CD8-positive, alpha-beta memory T cell (primary cell): ENCODE measurements at regions not wholly inside any gene's neighbourhood (a gene's known extent, or its start where the extent isn't known, plus 50 kb on each side); places are given as distances from the start of the nearest gene placed in this dataset.
"Not testable (repeated sequence)": the region's sequence is repeated elsewhere in the genome, so short reads cannot be mapped to it uniquely, and the experiment has no call there.

Source experiments
- CTCF ChIA-PET: fragments of 350-600 bp; sonication (Branson Sonifier 250); formaldehyde crosslinking; loops from one replicate; lab custom pipeline; 2021; ENCODE audit warnings: antibody characterized with exemption; lab: Charles Lee
- POLR2A ChIA-PET: fragments of 350-600 bp; sonication (Branson Sonifier 250); formaldehyde crosslinking; loops from one replicate; lab custom pipeline; 2021; ENCODE audit warnings: antibody characterized with exemption; lab: Charles Lee
- DNase-seq, 5 donors: peaks; one replicate each; pipeline versions ENCODE4 v3.0.0 to v3.0.0-alpha.2; 2020 to 2022; ENCODE audit warnings: mixed read lengths in 1 of 5
- H3K27ac ChIP-seq: one replicate; pipeline ENCODE4 v1.7.0; 2013; ENCODE audit warnings: low read depth, mild to moderate bottlenecking, low read length, moderate library complexity
- H3K27me3 ChIP-seq: 2 replicates; pipeline ENCODE4 v1.7.0; 2013; ENCODE audit warnings: low read length, mild to moderate bottlenecking; ENCODE audit not compliant: insufficient read depth, poor library complexity, severe bottlenecking
- H3K36me3 ChIP-seq: 2 replicates; pipeline ENCODE4 v1.7.0; 2013; ENCODE audit warnings: mild to moderate bottlenecking, low read length, moderate library complexity; ENCODE audit not compliant: insufficient read depth
- H3K4me1 ChIP-seq: 2 replicates; pipeline ENCODE4 v1.7.0; 2013; ENCODE audit warnings: mild to moderate bottlenecking, low read length, moderate library complexity; ENCODE audit not compliant: insufficient read depth
- H3K4me3 ChIP-seq: 2 replicates; pipeline ENCODE4 v1.7.0; 2013; ENCODE audit warnings: mild to moderate bottlenecking, low read length
- H3K9me3 ChIP-seq: 2 replicates; pipeline ENCODE4 v1.7.0; 2013; ENCODE audit warnings: mild to moderate bottlenecking, low read length
- H3K27ac Mint-ChIP-seq, 8 donors: one replicate each; pipeline ENCODE4 v1.8.0; 2020 to 2021; ENCODE audit warnings: mixed read lengths in 8 of 8, mild to moderate bottlenecking in 6 of 8, inconsistent platforms in 3 of 8, moderate library complexity in 3 of 8
- H3K27me3 Mint-ChIP-seq, 2 donors: one replicate each; pipeline ENCODE4 v1.8.0; 2020 to 2021; ENCODE audit warnings: mixed read lengths in 2 of 2, mild to moderate bottlenecking in 1 of 2, moderate library complexity in 1 of 2
- H3K36me3 Mint-ChIP-seq, 3 donors: one replicate each; pipeline ENCODE4 v1.8.0; 2020 to 2021; ENCODE audit warnings: mixed read lengths in 3 of 3, inconsistent platforms in 1 of 3, mild to moderate bottlenecking in 1 of 3
- H3K4me1 Mint-ChIP-seq, 3 donors: one replicate each; pipeline ENCODE4 v1.8.0; 2020 to 2021; ENCODE audit warnings: mixed read lengths in 3 of 3, inconsistent platforms in 1 of 3, mild to moderate bottlenecking in 1 of 3
- H3K4me3 Mint-ChIP-seq, 7 donors: one replicate each; pipeline ENCODE4 v1.8.0; 2020 to 2021; ENCODE audit warnings: mixed read lengths in 7 of 7, mild to moderate bottlenecking in 6 of 7, moderate library complexity in 4 of 7, inconsistent platforms in 2 of 7
- H3K9me3 Mint-ChIP-seq, 5 donors: one replicate each; pipeline ENCODE4 v1.8.0; 2020 to 2022; ENCODE audit warnings: mixed read lengths in 5 of 5, mild to moderate bottlenecking in 3 of 5, moderate library complexity in 2 of 5, inconsistent platforms in 1 of 5

DNA sequence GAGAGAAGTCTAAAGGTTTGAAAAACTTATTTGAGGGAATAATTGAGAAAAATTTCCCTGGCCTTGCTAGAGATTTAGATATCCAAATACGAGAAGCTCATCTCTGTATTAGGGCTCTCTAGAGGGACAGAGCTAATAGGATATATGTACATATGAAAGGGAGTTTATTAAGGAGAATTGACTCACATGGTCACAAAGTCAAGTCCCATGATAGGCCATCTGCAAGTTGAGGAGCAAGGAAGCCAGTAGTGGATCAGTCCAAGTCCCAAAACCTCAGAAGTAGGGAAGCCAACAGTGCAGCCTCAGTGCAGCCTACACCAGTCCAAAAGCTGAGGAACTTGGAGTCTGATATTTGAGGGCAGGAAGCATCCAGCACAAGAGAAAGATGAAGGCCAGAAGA lies 126.7 kb downstream of the PJA2 start:
- H3K27ac ChIP-seq, H3K4me3 ChIP-seq, H3K27ac Mint-ChIP-seq, POLR2A ChIA-PET, CTCF ChIA-PET, H3K36me3 ChIP-seq, H3K4me1 ChIP-seq, DNase-seq, H3K27me3 Mint-ChIP-seq, H3K27me3 ChIP-seq, H3K4me3 Mint-ChIP-seq, H3K4me1 Mint-ChIP-seq: not testable (repeated sequence)
- H3K9me3 Mint-ChIP-seq: peaks cover 31 to 46% (median 38%) of the 10 kb centered on the region in 5 donors
- H3K36me3 Mint-ChIP-seq: peaks cover 33 to 64% (median 44%) of the 10 kb centered on the region in 3 donors
- peaks cover 10% of the 10 kb centered on the region for H3K9me3 ChIP-seq

DNA sequence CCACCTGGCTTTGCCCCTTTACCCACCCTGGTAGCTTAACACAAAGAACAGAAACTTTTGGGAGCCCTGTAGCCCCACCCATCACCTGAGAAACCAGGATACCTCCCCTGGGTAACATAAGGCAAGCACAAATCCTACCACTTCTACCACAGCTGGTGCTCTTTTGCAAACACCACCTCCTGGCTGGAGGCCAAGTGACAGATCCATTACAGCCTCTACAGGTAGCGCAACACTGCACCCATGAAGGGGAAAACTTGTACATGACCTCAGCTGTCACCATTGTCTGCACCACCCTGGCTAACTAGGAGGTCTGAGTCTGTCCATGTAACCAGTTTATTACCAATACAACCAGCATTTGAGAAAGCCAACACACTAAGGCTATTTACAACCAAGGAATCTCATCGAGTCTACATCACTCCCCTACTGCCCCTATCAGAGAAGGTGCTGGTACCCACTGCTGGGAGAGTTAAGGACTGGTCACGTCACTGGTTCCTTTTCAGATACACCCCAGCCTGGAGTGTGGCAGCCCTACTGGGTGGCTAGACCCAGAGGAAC lies 128.6 kb downstream of the PJA2 start:
- CTCF ChIA-PET: no interaction called here
- no peak overlapping the region for H3K27ac Mint-ChIP-seq
- Histone ChIP-seq H3K27ac (no peak overlapping the region), H3K4me1 (no peaks in the 10 kb centered on the region), H3K27me3 (no peaks in the 10 kb centered on the region), H3K4me3 (no peak overlapping the region), H3K36me3 (no peaks in the 10 kb centered on the region), H3K9me3 (peaks cover 6% of the 10 kb centered on the region)
- no peak overlapping the region for H3K4me3 Mint-ChIP-seq
- peaks cover 0 to 7% of the 10 kb centered on the region in 2 donors for H3K27me3 Mint-ChIP-seq
- no peak for DNase-seq
- POLR2A ChIA-PET: no interaction called here
- peaks cover 35 to 48% (median 36%) of the 10 kb centered on the region in 3 donors for H3K36me3 Mint-ChIP-seq
- H3K4me1 Mint-ChIP-seq: no peaks in the 10 kb centered on the region
- H3K9me3 Mint-ChIP-seq: peaks cover 21 to 30% (median 28%) of the 10 kb centered on the region in 5 donors

DNA sequence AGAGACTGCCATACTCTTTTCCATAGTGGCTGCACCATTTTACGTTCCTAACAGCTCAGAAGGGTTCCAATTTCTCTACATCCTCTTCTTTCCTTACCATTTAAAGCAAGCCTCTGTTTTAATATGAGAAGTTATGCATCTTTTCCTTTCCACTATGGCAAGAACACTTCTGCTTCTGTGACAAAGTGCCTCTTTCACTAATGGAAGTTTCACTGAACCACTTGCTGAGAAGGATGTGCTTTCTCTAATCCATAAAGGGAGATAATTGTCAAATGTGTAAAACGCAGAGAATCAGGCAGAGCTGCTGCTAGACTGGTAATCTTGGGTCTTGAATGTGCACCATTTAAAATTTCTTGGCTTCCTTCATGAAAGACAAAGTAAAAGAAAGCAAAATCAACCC lies 131.6 kb downstream of the PJA2 start:
- peaks cover 16 to 20% (median 17%) of the 10 kb centered on the region in 3 donors for H3K36me3 Mint-ChIP-seq
- Histone ChIP-seq H3K27ac (no peak overlapping the region), H3K4me3 (no peak overlapping the region), H3K4me1 (no peaks in the 10 kb centered on the region), H3K36me3 (no peaks in the 10 kb centered on the region), H3K27me3 (no peaks in the 10 kb centered on the region), H3K9me3 (no peaks in the 10 kb centered on the region)
- no peak overlapping the region for H3K4me3 Mint-ChIP-seq
- peaks cover 0 to 3% of the 10 kb centered on the region in 2 donors for H3K27me3 Mint-ChIP-seq
- no peak for DNase-seq
- ChIA-PET CTCF (no interaction called here), POLR2A (no interaction called here)
- H3K9me3 Mint-ChIP-seq: peaks cover 0 to 5% (median 3%) of the 10 kb centered on the region in 5 donors
- H3K4me1 Mint-ChIP-seq: no peaks in the 10 kb centered on the region
- H3K27ac Mint-ChIP-seq: no peak overlapping the region

DNA sequence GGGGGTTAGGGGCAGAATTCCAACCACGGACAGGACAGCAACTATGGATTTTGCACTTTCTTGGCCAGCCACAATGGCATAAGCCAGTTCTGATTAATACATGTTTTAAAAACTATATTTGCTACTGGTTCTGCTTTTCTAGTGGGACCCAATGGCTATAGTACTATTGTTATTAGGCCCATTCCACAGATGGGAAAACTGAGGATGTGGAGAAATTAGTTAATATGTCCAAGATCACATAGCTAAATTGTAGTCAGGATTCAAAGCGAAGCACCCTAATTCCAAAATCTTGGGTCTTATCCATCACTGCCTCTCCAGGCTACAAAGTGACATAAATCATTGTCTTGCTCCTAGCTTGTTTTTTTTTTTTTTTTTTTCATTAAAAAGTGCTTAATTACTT lies 133.9 kb downstream of the PJA2 start:
- Histone ChIP-seq H3K4me3 (no peak overlapping the region), H3K27me3 (no peaks in the 10 kb centered on the region), H3K9me3 (no peaks in the 10 kb centered on the region), H3K4me1 (no peaks in the 10 kb centered on the region), H3K36me3 (no peaks in the 10 kb centered on the region), H3K27ac (no peak overlapping the region)
- Mint-ChIP-seq H3K4me3 (no peak overlapping the region), H3K4me1 (peaks cover 0 to 6% (median 0%) of the 10 kb centered on the region in 3 donors), H3K27me3 (peaks cover 0 to 3% of the 10 kb centered on the region in 2 donors), H3K27ac (no peak overlapping the region), H3K9me3 (peaks cover 6 to 13% (median 10%) of the 10 kb centered on the region in 5 donors), H3K36me3 (peaks cover 19 to 23% (median 22%) of the 10 kb centered on the region in 3 donors)
- no peak for DNase-seq
- ChIA-PET POLR2A (no interaction called here), CTCF (no interaction called here)

DNA sequence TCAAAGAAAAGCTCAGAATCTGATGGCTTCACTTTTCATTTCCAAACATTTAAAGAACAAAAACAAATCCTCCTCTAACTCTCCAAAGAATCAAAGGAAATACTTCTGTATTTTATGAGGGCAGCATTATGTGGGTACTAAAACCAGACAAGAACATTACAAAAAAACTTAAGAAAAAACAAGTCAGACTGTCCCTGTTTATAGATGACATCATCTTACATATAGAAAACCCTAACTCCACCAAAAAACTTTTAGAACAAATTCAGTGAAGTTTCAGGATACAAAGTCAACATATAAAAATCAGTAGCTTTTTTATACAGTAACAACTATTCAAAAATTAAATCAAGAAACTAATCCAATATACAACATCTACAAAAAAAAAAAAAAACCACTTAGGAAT lies 136.2 kb downstream of the PJA2 start:
- no peak overlapping the region for H3K27ac ChIP-seq
- H3K27ac Mint-ChIP-seq: no peak overlapping the region
- H3K4me3 ChIP-seq: no peak overlapping the region
- no peaks in the 10 kb centered on the region for H3K27me3 Mint-ChIP-seq
- H3K36me3 ChIP-seq: no peaks in the 10 kb centered on the region
- ChIA-PET CTCF (no interaction called here), POLR2A (no interaction called here)
- no peaks in the 10 kb centered on the region for H3K9me3 ChIP-seq
- H3K4me1 ChIP-seq: no peaks in the 10 kb centered on the region
- peaks cover 0 to 6% (median 0%) of the 10 kb centered on the region in 3 donors for H3K4me1 Mint-ChIP-seq
- no peaks in the 10 kb centered on the region for H3K27me3 ChIP-seq
- no peak for DNase-seq
- no peak overlapping the region for H3K4me3 Mint-ChIP-seq
- peaks cover 17 to 29% (median 20%) of the 10 kb centered on the region in 5 donors for H3K9me3 Mint-ChIP-seq
- H3K36me3 Mint-ChIP-seq: peaks cover 11 to 24% (median 20%) of the 10 kb centered on the region in 3 donors

DNA sequence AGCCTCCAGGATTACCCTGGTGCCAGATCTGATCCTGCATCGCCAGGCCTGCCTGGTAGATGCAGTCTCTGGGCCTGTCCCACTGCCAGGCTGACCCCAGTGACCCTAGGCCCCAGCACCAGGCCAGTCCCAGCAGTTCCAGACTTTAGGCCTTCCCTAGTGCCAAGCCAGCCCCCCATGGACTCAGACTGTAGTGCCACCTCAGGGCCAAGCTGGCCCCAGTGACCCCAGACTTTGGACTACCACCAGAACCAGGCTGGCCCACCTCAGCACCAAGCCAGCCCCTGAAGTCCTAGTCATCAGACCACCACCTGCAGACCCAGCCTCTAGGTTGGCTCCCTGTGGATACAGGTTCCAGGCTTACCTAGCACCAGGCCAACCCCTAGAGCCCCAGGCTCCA lies 142.5 kb downstream of the PJA2 start:
- Histone ChIP-seq H3K4me3 (no peak overlapping the region), H3K27me3 (no peaks in the 10 kb centered on the region), H3K9me3 (no peaks in the 10 kb centered on the region), H3K27ac (no peak overlapping the region), H3K36me3 (no peaks in the 10 kb centered on the region), H3K4me1 (no peaks in the 10 kb centered on the region)
- Mint-ChIP-seq H3K4me3 (no peak overlapping the region), H3K9me3 (peaks cover 19 to 33% (median 26%) of the 10 kb centered on the region in 5 donors), H3K27ac (no peak overlapping the region), H3K36me3 (peaks cover 2 to 33% (median 15%) of the 10 kb centered on the region in 3 donors), H3K27me3 (no peaks in the 10 kb centered on the region), H3K4me1 (peaks cover 0 to 6% (median 0%) of the 10 kb centered on the region in 3 donors)
- DNase-seq: no peak
- POLR2A ChIA-PET: no interaction called here
- CTCF ChIA-PET: no interaction called here

DNA sequence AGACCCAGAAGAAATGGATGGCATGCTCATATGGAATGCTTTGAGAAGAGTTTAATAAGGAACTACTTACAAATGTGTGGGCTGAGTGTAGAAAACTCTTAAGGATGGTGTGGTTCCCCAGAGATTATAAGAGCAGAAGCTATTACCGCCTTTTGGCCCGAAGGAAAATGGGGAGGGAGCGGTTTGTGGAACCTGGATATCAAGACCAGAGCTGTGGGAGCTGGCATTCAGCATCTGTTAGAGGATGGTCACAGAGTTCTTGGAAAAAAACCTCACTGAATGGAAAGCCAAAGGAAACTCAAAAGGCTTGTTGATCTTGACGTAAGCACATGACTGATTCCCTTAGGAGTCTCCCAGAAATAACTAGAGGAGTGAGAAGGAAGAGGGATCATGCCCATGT lies 151.0 kb downstream of the PJA2 start:
- CTCF ChIA-PET: no interaction called here
- no peaks in the 10 kb centered on the region for H3K4me1 Mint-ChIP-seq

DNA sequence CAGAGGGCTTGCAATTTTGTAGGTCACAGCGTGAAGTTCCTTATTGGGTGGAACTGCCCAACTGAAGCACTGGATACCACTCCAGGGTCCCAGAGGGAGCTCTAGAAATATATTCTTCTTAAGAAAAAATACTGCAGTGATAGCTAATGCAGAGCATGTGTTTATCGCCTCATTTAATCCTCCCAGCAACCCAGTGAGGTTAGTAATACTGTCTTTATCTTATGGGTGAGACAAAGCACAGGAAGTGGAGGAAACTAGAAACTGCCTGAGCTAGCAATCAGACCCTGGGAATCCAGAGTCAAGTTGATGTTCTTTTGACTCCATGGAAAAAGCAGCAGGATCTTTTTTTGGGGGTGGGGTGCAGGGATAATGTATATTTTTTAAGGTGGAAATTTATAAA lies 153.3 kb downstream of the PJA2 start:
- Mint-ChIP-seq H3K9me3 (peaks cover 0 to 13% (median 0%) of the 10 kb centered on the region in 5 donors), H3K36me3 (peaks cover 6 to 14% (median 8%) of the 10 kb centered on the region in 3 donors), H3K27me3 (peaks cover 0 to 3% of the 10 kb centered on the region in 2 donors), H3K27ac (no peak overlapping the region), H3K4me1 (no peaks in the 10 kb centered on the region), H3K4me3 (no peak overlapping the region)
- H3K36me3 ChIP-seq: no peaks in the 10 kb centered on the region
- H3K27ac ChIP-seq: no peak overlapping the region
- ChIA-PET CTCF (no interaction called here), POLR2A (no interaction called here)
- no peak overlapping the region for H3K4me3 ChIP-seq
- H3K9me3 ChIP-seq: no peaks in the 10 kb centered on the region
- no peaks in the 10 kb centered on the region for H3K4me1 ChIP-seq
- H3K27me3 ChIP-seq: no peaks in the 10 kb centered on the region
- DNase-seq: no peak

More for the DNA sequence above, 151.0 kb downstream of the PJA2 start:
- Histone ChIP-seq H3K9me3 (no peaks in the 10 kb centered on the region), H3K4me1 (no peaks in the 10 kb centered on the region), H3K36me3 (no peaks in the 10 kb centered on the region), H3K27ac (no peak overlapping the region), H3K27me3 (no peaks in the 10 kb centered on the region), H3K4me3 (no peak overlapping the region)
- no peak for DNase-seq
- Mint-ChIP-seq H3K27me3 (peaks cover 0 to 3% of the 10 kb centered on the region in 2 donors), H3K27ac (no peak overlapping the region), H3K4me3 (peak overlapping the region in 1 of 7 donors; percentile 8), H3K9me3 (peaks cover 0 to 13% (median 0%) of the 10 kb centered on the region in 5 donors), H3K36me3 (peaks cover 6 to 14% (median 8%) of the 10 kb centered on the region in 3 donors)
- POLR2A ChIA-PET: no interaction called here
